Right kidney (tissue), 1 donor: ENCODE measurements at regions not wholly inside any gene's neighbourhood (a gene's known extent, or its start where the extent isn't known, plus 50 kb on each side); places are given as distances from the start of the nearest gene placed in this dataset.

Source experiments
- DNase-seq: peaks from one replicate; pipeline ENCODE4 v3.0.0-alpha.2; 2016

DNA sequence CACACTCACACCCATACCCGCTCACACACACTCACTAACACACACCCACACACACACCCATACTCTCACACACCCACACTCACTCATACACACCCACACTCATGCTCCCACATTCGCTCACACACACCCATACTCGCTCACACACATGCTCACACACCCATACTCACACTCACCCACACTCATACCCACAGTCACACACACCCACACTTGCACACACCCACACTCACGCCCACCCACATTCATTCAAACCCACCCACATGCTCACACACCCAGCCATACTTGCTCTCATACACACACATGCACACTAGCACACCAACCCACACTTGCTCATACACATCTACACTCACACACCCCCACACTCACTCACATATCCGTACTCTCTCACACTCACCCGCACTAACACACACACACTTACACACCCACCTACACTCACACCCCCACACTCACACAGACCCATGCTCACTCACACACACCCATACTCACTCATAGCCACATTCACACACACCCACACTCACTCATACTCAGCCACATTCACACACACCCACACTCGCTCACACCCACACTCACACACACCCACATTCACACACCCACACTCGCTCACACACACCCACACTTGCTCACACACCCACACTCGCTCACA lies 322.4 kb upstream of the N4BP1 start:
- no peak for DNase-seq

DNA sequence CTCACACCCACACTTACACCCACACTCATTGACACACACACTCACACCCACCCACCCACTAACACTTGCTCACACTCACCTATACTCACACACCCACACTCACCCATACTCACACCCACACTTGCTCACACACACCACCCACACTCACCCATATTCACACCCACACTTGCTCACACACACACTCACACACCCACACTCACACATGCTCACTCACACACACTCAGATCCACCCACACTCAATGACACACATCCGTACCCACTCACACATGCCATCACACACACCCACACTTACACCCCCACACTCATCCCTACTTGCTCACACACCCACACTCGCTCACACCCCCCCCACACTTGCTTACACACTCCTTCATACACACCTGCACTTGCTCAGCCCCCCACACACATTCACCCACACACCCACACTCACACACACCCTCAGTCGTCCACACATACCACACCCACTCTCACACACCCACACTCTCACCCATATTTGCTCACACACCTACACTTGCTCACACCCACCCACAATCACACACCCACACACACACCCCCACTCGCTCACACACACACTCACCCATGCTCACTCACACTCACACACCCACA lies 321.1 kb upstream of the N4BP1 start:
- DNase-seq = no peak

DNA sequence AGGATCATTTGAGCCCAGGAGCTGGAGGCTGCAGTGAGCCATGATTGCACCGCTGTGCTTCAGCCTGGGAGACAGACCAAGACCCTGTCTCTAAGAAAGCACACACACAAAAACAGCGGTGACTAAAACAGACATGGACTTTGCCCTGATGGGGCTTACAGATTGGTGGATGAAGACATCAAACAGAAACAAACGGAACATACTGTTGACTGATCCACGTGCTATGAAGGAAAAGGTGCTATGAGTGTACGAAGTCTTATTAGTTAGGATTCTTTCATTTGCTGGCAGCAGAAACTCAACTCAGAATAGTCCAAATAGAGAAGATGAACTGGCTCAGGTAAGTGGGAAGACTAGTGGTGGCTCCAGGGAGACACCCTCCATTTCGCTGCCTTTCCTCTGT lies 309.8 kb upstream of the N4BP1 start:
- no peak for DNase-seq

DNA sequence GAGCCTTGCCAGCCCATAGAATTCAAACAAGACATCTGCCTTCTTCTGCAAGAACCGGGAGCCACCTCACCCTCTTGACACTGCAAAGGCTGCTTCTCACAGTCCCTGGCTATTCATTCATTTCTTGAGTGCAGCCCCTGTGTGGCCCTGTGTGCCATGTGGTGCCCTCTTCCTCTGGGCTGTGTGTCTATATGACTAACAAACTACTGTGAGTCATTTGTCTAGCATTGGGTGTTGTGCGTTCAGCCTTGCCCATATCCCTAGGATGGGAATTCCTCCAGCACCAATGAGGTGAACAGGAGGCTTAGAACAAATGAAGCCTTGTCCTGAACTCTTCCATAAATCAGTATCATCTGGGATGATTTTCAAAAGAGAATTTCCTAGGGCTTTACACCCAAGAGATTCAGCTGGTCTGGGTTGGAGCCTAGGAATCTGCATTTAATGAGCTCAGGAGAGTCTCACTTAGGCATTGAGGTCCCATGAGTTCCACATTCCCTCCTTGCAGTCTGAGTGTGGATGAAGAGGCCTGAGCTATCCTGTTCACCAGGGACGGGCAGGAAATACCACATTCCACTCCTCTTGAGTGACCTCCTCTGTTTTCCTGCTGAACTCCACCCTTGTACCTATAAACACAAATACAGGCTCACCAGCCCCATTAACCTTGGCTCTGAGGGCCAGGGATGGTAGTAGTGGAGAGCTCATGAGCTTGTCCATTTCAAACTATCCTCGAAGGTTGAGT lies 308.7 kb upstream of the N4BP1 start:
- no peak for DNase-seq

DNA sequence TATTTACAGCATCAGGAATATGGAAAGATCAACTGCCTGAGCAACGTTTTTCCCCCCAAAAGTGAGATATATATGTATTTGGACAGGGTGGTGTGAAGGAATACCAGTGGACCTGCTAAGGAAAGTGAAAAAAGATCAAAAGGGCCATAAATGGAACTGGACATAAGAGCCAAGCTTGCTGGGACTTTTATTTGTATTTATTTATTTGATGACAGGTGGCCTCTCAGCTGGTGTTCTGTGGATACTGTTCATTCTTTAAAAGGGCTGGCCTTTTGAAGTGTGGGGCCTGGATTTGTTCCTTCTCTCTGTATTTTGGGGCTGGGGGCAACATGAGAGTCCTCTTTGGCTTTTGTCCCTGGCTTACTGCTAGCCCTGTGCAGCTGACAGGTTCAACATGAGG lies 306.6 kb upstream of the N4BP1 start:
- DNase-seq = no peak

DNA sequence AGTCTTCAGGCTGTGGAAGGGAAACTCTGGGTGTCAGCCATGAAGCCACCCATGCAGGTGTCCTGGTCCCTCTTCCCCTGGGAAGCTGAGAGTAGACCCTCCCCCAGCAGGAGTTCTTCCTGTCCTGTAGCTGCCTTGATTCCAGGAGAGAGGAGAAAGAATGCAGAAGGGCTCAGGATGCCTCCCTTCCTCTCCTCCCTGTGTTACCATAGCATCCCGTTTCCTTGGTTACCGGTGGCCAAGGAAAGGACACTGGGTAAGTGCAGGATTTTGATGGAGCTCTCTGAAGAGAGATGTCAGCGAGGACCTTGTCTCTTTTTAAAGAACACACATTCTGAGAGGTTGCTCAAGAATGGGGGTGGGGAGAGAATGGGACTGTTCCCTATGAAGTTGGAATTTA lies 304.1 kb upstream of the N4BP1 start:
- no peak for DNase-seq

DNA sequence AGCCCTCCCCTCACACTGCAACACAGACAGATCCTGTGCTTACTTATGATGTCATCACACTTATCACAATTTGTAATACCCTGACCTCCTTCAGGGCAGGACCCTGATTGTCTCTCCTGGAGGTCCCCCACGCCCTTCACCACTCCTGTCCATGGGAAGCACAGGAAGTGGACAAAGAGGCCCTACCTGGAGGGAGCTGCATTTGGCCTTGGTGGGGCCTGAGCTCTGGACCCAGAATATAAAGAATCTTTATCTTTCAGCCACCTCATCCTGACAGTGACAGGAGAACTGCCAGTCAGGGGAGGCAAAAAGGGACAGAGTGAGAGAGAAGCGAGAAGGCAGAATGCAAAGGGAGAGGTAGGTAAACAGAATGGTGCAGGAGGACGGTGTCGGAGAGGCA lies 303.4 kb upstream of the N4BP1 start:
- DNase-seq = no peak

DNA sequence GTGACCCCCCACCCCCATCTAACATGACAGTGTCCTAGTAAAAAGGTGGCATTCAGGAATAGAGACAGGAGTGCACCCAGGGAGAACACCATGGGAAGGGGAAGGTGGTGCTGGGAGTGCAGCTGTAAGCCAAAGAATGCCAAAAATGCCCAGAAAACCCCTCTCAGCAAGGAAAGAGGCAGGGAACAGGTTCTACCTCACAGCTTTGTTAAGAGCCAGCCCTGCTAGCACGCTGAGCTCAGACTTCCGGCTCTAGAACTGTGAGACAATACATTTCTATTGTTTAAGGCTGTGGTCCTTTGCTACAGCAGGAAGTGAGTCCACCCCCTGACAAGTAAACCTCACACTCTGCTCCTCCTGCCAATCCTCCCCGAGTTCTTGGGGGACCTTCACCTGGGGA lies 302.4 kb upstream of the N4BP1 start:
- no peak for DNase-seq

DNA sequence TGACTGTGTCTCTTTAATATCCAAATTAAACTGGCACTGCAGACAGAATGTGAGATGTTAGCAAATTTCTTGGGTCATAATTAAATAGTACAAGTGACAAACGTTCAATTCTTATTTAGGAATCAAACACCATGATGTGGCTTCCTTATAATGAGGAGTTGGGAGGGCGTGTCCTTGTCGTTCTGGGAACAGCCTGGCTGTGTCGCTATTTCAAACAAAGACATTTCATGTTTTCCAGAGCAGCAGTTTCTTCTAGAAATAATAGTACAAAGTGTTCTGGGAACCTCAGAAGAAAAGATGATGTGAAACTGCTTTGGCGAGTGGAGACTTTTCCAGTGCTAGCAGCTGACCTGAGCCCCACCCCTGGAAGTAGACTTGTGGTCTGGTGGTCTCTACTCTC lies 301.7 kb upstream of the N4BP1 start:
- no peak for DNase-seq

DNA sequence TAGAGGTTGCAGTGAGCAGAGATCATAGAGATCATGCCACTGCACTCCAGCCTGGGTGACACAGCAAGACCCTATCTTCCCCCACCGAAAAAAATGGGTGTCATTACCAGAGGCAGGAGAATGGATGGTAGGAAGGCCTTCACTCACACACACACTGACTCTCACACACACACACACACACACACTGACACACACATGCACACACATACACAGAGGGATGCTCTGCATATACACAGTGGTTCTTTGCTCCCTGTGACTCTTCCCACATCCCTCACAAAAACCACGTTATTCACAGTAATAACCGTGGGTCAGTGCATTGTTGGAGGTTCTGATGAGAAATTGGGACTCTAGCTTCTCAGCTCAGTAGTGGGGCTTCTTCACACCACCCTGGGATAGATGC lies 300.2 kb upstream of the N4BP1 start:
- DNase-seq = no peak

DNA sequence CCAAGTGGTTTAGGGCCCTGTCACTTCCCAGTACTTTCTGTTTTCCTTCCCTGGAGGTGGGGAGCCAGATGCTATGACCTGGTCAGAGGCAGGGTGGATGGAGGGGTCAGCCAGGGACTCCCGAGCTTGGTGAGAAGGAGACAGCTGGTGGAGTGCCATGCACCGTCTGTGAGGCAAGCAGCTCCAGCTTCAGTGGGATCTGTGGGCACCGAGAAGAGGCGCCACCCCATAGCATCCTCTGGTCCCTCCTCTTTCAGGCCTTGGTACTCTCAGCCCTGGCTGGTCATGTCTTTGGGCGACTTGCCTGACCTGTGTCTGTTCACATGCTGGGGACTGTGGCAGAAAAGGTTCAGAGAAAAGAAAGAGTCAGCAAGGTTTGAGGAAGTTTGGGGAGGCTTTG lies 299.3 kb upstream of the N4BP1 start:
- no peak for DNase-seq

DNA sequence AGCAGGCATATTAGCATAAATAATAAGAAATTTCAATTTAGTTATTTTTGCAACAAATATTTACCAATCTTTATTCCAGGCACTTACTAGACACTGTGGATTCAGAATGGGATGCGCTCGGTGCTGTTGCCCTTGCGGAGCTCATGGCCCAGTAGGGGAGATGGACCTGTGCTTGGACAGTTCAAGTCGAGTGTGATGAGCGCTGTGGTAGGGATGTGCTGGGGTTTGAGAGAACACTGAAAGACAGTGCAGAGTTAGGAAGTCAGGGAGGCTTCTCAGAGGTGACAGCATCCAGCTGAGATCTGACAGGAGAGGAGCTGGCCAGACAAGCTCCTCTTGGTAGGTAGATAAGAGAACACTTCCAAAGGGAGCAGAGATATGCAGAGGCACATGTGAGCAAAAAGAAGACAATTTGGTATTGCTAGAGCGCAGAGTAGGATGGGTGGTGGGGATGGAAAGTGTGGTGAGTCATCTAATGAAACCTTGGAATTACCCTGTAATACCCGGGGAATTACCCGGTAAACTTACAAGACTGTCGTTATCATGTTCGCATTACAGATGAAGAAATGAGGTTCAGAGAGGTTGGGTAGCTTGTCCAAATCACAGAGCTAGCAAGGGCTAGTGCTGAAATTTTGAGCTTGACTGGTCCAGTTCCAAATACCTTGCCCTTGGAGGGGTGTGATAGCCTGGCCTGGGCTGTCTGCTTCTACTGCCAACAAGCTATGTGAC lies 298.1 kb upstream of the N4BP1 start:
- no peak for DNase-seq

DNA sequence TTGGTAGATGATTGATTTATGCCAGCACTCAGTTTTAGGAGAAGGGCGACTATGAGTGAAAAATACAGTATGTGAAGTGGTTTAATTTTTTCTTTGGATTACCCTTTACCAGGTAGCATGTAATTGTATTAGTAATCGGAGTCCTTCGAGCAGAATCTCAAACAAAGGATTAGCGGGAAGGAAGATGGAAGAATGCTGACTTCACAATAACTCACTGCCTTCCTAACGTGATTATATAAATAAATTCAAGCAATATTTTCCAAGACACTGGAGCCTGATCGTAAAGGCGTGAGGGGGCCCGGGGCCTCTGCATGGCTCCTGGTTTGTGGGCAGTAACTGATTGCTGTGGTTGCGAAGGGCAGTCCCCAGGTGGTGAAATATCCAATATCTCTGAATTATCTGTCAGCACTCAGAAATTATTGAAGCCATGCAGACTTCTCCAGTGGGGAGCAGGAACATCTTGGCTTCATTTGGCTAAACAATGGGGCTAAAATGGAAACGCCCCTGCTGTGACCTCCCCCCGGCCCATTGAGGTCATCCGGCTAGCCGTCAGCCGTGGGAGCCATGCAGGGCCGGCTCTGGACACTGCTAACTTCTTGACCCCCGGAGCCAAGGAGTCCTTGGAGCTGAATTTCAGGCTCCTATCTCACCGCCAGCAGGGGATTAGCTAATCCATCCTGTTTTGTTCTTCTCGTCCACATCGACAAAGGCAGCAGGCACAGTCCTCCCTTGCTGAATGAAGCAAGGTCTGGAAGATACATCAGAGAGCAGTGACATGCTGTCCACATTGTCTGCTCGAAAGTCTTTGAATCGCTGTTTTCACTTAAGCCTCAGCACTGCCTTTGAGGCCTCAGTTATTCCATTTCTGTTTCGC lies 295.9 kb upstream of the N4BP1 start:
- no peak for DNase-seq

DNA sequence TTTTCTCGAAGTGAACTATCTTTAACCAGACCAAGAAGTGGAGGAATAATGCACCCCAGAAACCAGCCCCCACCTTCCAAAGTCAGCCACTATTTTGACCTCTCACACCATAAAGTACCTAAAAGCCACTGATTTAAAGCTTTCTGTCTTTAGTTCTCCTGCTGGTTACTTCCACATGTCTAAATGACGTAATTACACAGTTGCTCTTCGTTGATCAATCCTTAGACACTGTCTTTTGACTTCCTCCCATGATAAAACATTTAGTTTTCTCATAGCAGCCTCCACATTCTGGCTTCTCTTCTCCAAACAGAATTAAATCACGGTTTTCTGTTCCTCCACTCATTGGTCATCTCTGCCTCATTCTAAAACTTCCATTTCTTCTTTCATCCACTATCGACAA lies 294.4 kb upstream of the N4BP1 start:
- no peak for DNase-seq

DNA sequence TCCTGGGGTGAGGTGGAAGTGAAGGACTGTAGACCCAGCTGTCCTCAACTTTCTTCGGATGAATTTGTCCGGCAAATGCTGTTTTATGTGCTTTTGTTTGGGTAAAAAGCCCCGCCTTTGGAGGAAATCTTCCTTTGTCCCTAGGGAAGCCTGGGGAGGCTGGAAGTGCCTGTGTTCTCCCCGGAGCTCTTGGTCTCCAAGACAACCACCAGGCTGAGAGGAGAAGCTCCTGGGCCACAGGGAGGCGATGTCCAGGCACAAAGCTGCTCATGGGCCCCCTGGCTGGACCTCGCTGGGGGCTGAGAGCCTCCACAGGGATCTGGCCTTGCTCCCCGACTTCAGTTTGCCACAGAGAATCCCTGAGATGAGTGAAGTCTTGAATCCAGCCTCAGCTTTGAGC lies 293.1 kb upstream of the N4BP1 start:
- DNase-seq = no peak

DNA sequence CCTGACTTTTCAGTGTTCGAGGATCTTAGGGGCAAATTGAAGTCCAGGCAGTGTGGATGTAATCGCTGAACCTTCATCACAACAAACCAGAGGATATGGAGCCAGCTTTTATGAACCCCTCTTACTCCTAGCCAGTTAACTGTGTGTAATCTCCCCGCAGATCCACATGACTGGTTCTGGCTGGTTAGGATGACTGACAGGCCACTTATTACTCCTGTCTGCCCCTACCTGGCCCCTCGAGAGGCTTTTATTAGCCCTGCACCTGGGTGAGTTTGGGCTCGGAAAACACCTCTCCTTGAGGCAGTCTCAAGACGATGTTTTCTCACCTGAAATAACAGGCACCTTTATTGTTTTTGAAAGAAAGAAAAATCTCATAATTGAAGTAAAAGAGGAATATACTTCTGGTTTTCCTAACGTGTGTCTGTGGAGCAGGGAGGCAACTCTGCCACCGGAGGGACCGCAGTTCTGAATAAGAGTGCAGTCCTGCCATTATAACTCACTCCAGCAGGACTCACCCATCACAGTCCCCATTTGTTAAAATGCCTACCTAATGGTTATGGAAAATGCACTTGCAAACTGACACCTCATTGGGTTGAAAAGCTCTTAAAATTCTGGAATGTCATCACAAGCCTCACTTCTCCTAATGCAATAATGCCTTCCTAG lies 291.9 kb upstream of the N4BP1 start:
- no peak for DNase-seq

DNA sequence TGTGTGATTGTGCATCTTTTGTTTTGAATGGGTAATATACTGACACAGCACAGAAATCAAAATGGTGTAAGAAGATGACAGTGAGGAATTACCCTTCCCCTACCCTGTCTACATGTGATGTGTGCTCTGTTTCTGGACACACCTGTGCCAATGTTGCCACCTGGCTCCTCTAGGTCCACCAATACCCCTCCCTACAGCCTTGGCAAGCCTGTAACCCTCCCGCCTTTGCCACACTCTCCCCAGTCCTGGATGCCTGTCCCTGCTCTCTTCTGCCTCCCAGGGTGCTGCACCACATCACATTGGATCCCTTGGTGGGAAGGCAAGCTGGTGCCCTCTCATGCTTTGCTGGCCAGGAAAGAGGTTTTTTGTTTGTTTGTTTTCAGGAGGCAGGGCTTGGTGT lies 289.5 kb upstream of the N4BP1 start:
- no peak for DNase-seq

DNA sequence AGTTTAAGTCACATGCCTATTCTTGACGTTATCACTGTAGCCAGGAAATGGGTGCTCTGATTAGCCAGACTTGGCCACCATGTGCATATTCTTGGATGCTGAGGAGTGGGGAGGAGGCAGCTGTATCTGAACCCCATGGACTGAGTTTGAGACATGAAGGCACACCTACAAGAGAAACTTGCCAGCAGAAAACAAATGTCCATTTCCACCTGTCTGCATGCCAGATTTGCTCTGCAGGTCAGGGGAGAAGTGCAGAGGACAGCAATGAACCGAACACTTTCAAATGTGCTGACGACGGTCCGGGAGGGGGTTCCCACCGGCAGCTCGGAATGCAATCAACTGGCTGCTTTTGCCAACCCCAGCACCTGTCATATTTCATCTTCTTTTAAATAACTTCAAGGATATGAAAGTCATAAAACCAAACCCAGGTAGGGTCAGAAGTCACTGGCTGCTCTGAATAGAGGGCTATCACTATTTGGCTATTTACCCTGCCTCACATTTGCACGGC lies 287.8 kb upstream of the N4BP1 start:
- DNase-seq = no peak

DNA sequence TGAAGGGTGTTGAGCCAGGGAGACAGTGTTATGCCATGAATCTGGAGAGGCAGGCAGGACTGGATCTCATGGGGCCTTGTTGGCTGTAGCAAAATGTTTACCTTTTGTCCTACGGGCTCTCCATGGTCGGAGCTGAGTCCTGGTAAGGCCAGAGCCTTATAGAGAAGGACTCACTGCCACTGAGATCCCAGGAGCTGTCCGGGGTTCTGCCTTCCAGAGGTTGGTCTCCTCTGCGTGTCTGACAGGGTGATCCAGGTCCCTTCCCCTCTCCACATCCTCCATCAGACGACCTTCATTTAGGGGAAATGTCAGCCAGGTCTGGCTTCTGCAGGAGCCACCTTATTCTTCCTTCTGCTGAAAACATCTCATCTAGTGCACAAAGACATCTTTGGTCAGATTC lies 285.2 kb upstream of the N4BP1 start:
- DNase-seq = no peak

DNA sequence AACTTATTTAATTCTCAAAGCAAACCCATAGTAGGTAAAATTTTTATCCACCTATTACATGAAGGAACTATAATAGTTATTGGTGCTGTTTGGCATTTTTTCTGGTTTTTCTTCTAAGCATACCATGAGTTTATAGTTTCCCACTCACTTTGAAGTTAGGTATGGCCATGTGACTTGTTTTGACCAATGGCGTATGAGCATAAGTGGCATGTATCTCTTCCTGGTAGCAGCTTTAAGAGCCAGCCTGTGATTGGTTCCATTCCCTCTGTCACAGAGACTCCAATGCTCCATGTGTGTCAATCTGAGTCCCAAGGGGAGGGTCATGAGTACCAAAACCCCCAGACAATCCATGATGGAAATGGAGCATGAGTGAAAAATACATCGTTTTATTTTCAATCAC lies 282.9 kb upstream of the N4BP1 start:
- no peak for DNase-seq

DNA sequence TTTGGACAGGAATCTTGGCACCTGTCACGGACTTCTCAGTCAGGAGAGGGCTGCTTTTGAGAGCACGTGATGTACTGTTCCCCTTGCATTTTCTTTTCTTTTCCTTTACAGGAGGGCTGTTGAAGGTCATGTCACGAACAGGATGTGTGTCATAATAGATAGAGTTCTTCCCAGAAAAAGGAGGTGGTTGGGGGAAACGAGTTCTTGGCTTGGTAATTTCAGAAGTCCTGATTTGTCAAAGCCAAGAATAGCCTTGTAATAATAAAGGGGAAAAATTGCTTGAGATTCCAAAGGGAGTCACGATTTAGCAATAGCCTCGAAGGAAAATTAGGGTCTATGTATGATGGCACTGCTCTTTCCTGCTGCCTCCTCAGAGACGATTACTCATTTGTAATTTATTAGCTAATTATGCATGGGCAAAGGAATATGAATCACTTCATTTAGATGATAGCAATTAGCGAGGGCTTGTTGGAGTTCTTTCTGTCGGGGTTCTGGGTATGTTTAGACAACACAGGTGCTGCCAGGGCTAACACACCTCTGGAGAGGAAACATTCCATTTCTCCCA lies 277.7 kb upstream of the N4BP1 start:
- no peak for DNase-seq
